H9 (cell line): ENCODE measurements at regions not wholly inside any gene's neighbourhood (a gene's known extent, or its start where the extent isn't known, plus 50 kb on each side); places are given as distances from the start of the nearest gene placed in this dataset.
A peak's percentile ranks its signal among the peaks of the same experiment; 100 is the strongest.

Experiments
- DNase-seq: peaks from one replicate; pipeline ENCODE4 v3.0.0-alpha.2; 2017
- H2AFZ ChIP-seq: one replicate; pipeline ENCODE4 v1.6.1; 2013; ENCODE audit warnings: mild to moderate bottlenecking, low read length, control low read depth, moderate library complexity
- H2AK5ac ChIP-seq: 2 replicates; pipeline ENCODE4 v1.6.1; 2013; ENCODE audit warnings: low read length, control low read depth, mixed read lengths; ENCODE audit not compliant: insufficient read length
- H2BK120ac ChIP-seq: one replicate; pipeline ENCODE4 v1.6.1; 2013; ENCODE audit warnings: low read depth, mild to moderate bottlenecking, low read length, control low read depth, inconsistent platforms; ENCODE audit not compliant: poor library complexity, severe bottlenecking
- H2BK12ac ChIP-seq: 2 replicates; pipeline ENCODE4 v1.6.1; 2013; ENCODE audit warnings: low read length, control low read depth, mixed read lengths, low read depth; ENCODE audit not compliant: insufficient read length
- H2BK15ac ChIP-seq: 2 replicates; pipeline ENCODE4 v1.6.1; 2013; ENCODE audit warnings: low read depth, low read length, control low read depth
- H2BK20ac ChIP-seq: one replicate; pipeline ENCODE4 v1.6.1; 2013; ENCODE audit warnings: low read depth, mild to moderate bottlenecking, low read length, control low read depth, inconsistent platforms; ENCODE audit not compliant: poor library complexity, severe bottlenecking
- H2BK5ac ChIP-seq: 2 replicates; pipeline ENCODE4 v1.6.1; 2013; ENCODE audit warnings: low read length, control low read depth, mixed read lengths; ENCODE audit not compliant: insufficient read length
- H3K14ac ChIP-seq: 2 replicates; pipeline ENCODE4 v1.6.1; 2013; ENCODE audit warnings: low read length, control low read depth; ENCODE audit not compliant: insufficient read depth
- H3K18ac ChIP-seq: 2 replicates; pipeline ENCODE4 v1.6.1; 2013; ENCODE audit warnings: low read depth, mild to moderate bottlenecking, mixed read lengths, low read length, control low read depth; ENCODE audit not compliant: insufficient read length
- H3K23ac ChIP-seq: 2 replicates; pipeline ENCODE4 v1.6.1; 2013; ENCODE audit warnings: low read length, control low read depth, mixed read lengths, low read depth; ENCODE audit not compliant: insufficient read length
- H3K23me2 ChIP-seq: 2 replicates; pipeline ENCODE4 v1.6.1; 2013; ENCODE audit warnings: low read depth, mild to moderate bottlenecking, mixed read lengths, low read length, control low read depth; ENCODE audit not compliant: insufficient read length, poor library complexity, severe bottlenecking
- H3K27ac ChIP-seq: 2 replicates; pipeline ENCODE4 v1.5.1; 2013; ENCODE audit warnings: low read length, control low read depth, mixed read lengths, low read depth; ENCODE audit not compliant: insufficient read length
- H3K27me3 ChIP-seq: 2 replicates; pipeline ENCODE4 v1.6.1; 2013; ENCODE audit warnings: low read length, control low read depth, inconsistent platforms; ENCODE audit not compliant: insufficient read depth
- H3K4ac ChIP-seq: 2 replicates; pipeline ENCODE4 v1.6.1; 2013; ENCODE audit warnings: low read depth, mild to moderate bottlenecking, control low read depth, inconsistent platforms, low read length, moderate library complexity
- H3K4me1 ChIP-seq: 2 replicates; pipeline ENCODE4 v1.6.1; 2013; ENCODE audit warnings: low read length, control low read depth, inconsistent platforms; ENCODE audit not compliant: insufficient read depth
- H3K4me2 ChIP-seq: 2 replicates; pipeline ENCODE4 v1.6.1; 2013; ENCODE audit warnings: low read length, control low read depth, mixed read lengths; ENCODE audit not compliant: insufficient read length, insufficient read depth
- H3K56ac ChIP-seq: 2 replicates; pipeline ENCODE4 v1.6.1; 2013; ENCODE audit warnings: low read depth, mild to moderate bottlenecking, mixed read lengths, low read length, control low read depth; ENCODE audit not compliant: insufficient read length
- H3K79me1 ChIP-seq: 2 replicates; pipeline ENCODE4 v1.6.1; 2013; ENCODE audit warnings: low read depth, mild to moderate bottlenecking, moderate library complexity, low read length, control low read depth, inconsistent platforms; ENCODE audit not compliant: insufficient read depth, poor library complexity, severe bottlenecking
- H3K79me2 ChIP-seq: 2 replicates; pipeline ENCODE4 v1.6.1; 2013; ENCODE audit warnings: low read length, control low read depth, inconsistent platforms; ENCODE audit not compliant: insufficient read depth
- H3K9ac ChIP-seq: 2 replicates; pipeline ENCODE4 v1.6.1; 2013; ENCODE audit warnings: low read length, control low read depth, mixed read lengths; ENCODE audit not compliant: insufficient read length; ENCODE audit errors: extremely low read depth
- H3K9me3 ChIP-seq: one replicate; pipeline ENCODE4 v1.6.1; 2013; ENCODE audit warnings: low read depth, low read length, inconsistent platforms; ENCODE audit not compliant: control insufficient read depth
- H3T11ph ChIP-seq: one replicate; pipeline ENCODE4 v1.6.1; 2013; ENCODE audit warnings: mild to moderate bottlenecking, low read length, control low read depth, inconsistent platforms
- H4K20me1 ChIP-seq: one replicate; pipeline ENCODE4 v1.6.1; 2013; ENCODE audit not compliant: control insufficient read depth, insufficient read length, insufficient read depth
- H4K5ac ChIP-seq: 2 replicates; pipeline ENCODE4 v1.6.1; 2013; ENCODE audit warnings: low read depth, mild to moderate bottlenecking, mixed read lengths, low read length, control low read depth; ENCODE audit not compliant: insufficient read length
- H4K8ac ChIP-seq: replicated peaks from 2 replicates; pipeline ENCODE4 v1.6.1; 2013; ENCODE audit warnings: low read length, control low read depth, mixed read lengths, low read depth; ENCODE audit not compliant: insufficient read length
- H4K91ac ChIP-seq: 2 replicates; pipeline ENCODE4 v1.6.1; 2013; ENCODE audit warnings: low read depth, mild to moderate bottlenecking, moderate library complexity, mixed read lengths, low read length, control low read depth; ENCODE audit not compliant: insufficient read length
- H3K27ac Mint-ChIP-seq, 3 experiments: 2 replicates in 2 of 3; 3 replicates in 1 of 3; pipeline ENCODE4 v1.8.0; 2020 to 2021; ENCODE audit warnings: mixed read lengths in 3 of 3, mild to moderate bottlenecking in 1 of 3, moderate library complexity in 1 of 3
- H3K27me3 Mint-ChIP-seq: 2 replicates; pipeline ENCODE4 v1.8.0; 2021; ENCODE audit warnings: low read depth, mild to moderate bottlenecking, moderate library complexity, mixed read lengths
- H3K36me3 Mint-ChIP-seq, 3 experiments: 2 replicates in 2 of 3; 3 replicates in 1 of 3; pipeline ENCODE4 v1.8.0; 2020 to 2021; ENCODE audit warnings: low read depth in 3 of 3, mixed read lengths in 3 of 3; ENCODE audit not compliant: insufficient read depth in 1 of 3
- H3K4me1 Mint-ChIP-seq, 2 experiments: 2 replicates each; pipeline ENCODE4 v1.8.0; 2020; ENCODE audit warnings: mixed read lengths in 2 of 2
- H3K4me3 Mint-ChIP-seq, 2 experiments: 2 replicates in 1 of 2; 3 replicates in 1 of 2; pipeline ENCODE4 v1.8.0; 2020 to 2021; ENCODE audit warnings: mild to moderate bottlenecking in 2 of 2, mixed read lengths in 2 of 2, moderate library complexity in 1 of 2
- H3K9me3 Mint-ChIP-seq, 2 experiments: 2 replicates in 1 of 2; 3 replicates in 1 of 2; pipeline ENCODE4 v1.8.0; 2020; ENCODE audit warnings: mild to moderate bottlenecking in 2 of 2, mixed read lengths in 2 of 2, moderate library complexity in 1 of 2
- TF ChIP-seq, protein P1 (sequence below): fragments of 200-600 bp; sonication (generic); conservative IDR thresholded peaks from 3 replicates; pipeline ENCODE4 v1.8.0; 2021; ENCODE audit warnings: antibody characterized with exemption, mild to moderate bottlenecking

DNA sequence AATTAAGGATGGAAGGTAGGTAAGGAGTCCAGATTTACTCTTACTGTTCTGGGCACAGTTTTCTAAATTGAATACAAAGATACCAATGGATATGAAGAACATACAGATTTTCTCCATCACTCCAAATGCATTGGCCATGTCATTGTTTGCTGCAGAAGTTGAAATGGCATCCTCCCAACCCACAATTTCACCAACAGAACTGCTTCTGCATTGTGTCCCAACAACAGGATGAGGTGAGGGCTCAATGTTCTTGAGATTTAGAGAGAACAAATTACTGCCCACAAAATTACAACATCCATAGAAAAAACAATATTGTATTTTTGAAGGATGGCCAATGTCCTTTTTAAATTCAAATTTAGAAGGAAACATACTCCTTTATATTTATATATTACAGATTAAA is 88.9 kb downstream of the NUDT12 start:
- no peak overlapping the region for H2BK5ac ChIP-seq
- TF ChIP-seq, protein P1, sequence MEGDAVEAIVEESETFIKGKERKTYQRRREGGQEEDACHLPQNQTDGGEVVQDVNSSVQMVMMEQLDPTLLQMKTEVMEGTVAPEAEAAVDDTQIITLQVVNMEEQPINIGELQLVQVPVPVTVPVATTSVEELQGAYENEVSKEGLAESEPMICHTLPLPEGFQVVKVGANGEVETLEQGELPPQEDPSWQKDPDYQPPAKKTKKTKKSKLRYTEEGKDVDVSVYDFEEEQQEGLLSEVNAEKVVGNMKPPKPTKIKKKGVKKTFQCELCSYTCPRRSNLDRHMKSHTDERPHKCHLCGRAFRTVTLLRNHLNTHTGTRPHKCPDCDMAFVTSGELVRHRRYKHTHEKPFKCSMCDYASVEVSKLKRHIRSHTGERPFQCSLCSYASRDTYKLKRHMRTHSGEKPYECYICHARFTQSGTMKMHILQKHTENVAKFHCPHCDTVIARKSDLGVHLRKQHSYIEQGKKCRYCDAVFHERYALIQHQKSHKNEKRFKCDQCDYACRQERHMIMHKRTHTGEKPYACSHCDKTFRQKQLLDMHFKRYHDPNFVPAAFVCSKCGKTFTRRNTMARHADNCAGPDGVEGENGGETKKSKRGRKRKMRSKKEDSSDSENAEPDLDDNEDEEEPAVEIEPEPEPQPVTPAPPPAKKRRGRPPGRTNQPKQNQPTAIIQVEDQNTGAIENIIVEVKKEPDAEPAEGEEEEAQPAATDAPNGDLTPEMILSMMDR: no peak
- no peak overlapping the region for H3K4me3 Mint-ChIP-seq
- H4K5ac ChIP-seq: no peak overlapping the region
- H3K23ac ChIP-seq: no peak overlapping the region
- H2BK20ac ChIP-seq: no peak overlapping the region
- H3K79me2 ChIP-seq: no peaks in the 10 kb centered on the region
- no peak overlapping the region for H2BK12ac ChIP-seq
- H3K27ac Mint-ChIP-seq: no peak overlapping the region
- H2BK15ac ChIP-seq: no peak overlapping the region
- no peak overlapping the region for H3K14ac ChIP-seq
- no peaks in the 10 kb centered on the region for H3K27me3 ChIP-seq
- no peaks in the 10 kb centered on the region for H3K36me3 Mint-ChIP-seq
- no peak overlapping the region for H3K27ac ChIP-seq
- H3K18ac ChIP-seq: no peak overlapping the region
- no peaks in the 10 kb centered on the region for H3K9me3 Mint-ChIP-seq
- no peaks in the 10 kb centered on the region for H3K79me1 ChIP-seq
- no peak overlapping the region for H3T11ph ChIP-seq
- no peak overlapping the region for H4K91ac ChIP-seq
- H3K4ac ChIP-seq: no peak overlapping the region
- H3K4me1 Mint-ChIP-seq: peaks cover 12 to 14% of the 10 kb centered on the region in 2 experiments
- peak overlapping the region; percentile 61 for H2BK120ac ChIP-seq
- H2AFZ ChIP-seq: no peak overlapping the region
- H2AK5ac ChIP-seq: no peak overlapping the region
- H3K23me2 ChIP-seq: no peaks in the 10 kb centered on the region
- peaks cover 2% of the 10 kb centered on the region; the same call in 1 of the 2 replicates for H3K4me1 ChIP-seq
- no peak overlapping the region for H4K8ac ChIP-seq
- H3K4me2 ChIP-seq: no peak overlapping the region
- H3K27me3 Mint-ChIP-seq: no peaks in the 10 kb centered on the region
- H3K56ac ChIP-seq: no peak overlapping the region
- no peak overlapping the region for H3K9ac ChIP-seq
- H3K9me3 ChIP-seq: no peaks in the 10 kb centered on the region
- H4K20me1 ChIP-seq: no peaks in the 10 kb centered on the region
- no peak for DNase-seq
